Sciatic nerve (tissue), 2 donors: ENCODE measurements at regions not wholly inside any gene's neighbourhood (a gene's known extent, or its start where the extent isn't known, plus 50 kb on each side); places are given as distances from the start of the nearest gene placed in this dataset.

Experiments used
- ATAC-seq: fragments of 200-7000 bp; cut with Tn5 transposase; one replicate; pipeline ENCODE4 v1.9.1; 2020; ENCODE audit warnings: mild to moderate bottlenecking, moderate library complexity
- DNase-seq: peaks from one replicate; pipeline ENCODE4 v3.0.0-alpha.2; 2020; ENCODE audit warnings: low spot score
- intact Hi-C: fragments of 100-400 bp; cut with DNase I; formaldehyde crosslinking; loops from one replicate; pipeline ENCODE4 v1.14.2; 2022
- donor health status: DM: no; HTN: no; CAD: no.
- donor health status: DM: no; HTN: no; CAD: no.

DNA sequence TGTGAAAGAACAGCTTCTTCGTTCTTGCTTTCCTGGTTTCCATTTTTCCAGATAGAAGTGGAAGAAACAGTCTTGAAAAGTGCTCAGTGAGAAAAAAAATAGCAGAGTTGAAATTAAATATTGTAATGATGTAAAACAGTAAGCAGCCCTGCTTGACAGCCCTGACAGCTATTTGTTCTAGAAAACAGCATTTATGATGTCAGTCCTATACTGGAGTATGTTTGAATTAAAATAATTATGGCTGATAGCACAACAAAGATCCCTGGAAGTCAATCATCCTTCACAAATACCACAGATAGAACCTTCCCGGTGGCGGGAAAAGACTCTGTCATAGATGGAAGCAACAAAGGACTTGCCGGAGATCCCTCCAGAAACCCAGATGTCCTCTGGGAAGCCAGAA lies 298.0 kb upstream of the TNRC6C start:
- no peak for ATAC-seq
- intact Hi-C loops, result no loop called here
- DNase-seq, result no peak

DNA sequence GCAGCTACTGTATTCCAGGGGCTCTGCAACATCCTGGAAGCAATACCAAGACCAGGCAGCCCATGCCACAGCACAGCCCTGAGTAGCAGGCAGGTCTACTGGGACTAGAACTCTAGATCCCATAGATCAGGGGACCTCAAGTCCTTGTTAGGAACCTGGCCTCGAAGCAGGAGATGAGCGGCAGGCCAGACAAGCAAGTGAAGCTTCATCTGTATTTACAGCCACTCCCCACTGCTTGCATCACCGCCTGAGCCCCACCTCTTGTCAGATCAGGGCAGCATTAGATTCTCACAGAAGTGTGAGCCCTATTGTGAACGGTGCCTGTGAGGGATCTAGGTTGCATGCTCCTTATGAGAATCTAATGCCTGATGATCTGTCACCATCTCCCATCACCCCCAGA lies 295.7 kb upstream of the TNRC6C start:
- ATAC-seq (no peak), DNase-seq (no peak)
- intact Hi-C loops, result no loop called here

DNA sequence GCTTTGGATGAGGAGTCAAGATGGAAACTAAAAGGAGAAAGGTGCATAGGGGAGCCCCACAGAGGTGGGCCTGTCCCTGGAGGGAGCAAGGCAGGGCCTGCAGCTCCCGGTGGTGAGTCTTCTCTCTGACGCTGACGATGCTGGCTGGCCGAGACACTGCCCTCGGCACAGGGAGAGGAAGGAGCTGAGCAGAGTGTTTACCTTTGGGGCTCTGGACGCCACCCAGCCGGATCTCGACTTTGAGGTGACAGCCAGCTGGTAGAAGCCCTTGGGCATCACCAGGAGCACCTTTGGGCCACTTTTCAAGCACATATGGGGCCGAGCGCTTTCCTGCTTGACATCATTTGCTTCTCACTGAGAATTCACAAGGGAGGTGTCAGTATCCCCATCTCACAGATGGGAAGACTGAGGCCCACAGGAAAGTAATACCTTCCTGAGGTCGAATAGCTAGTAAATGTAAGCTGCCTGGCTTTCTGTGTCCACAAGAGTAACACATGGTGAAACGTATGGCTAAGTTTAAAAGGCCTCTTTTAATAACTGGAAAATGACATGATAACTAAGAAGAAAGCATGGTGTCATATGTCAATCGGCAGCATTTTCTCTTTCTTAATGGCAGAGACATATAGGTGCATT lies 294.3 kb upstream of the TNRC6C start:
- no peak for DNase-seq
- intact Hi-C loops, result no loop called here
- ATAC-seq, result no peak

DNA sequence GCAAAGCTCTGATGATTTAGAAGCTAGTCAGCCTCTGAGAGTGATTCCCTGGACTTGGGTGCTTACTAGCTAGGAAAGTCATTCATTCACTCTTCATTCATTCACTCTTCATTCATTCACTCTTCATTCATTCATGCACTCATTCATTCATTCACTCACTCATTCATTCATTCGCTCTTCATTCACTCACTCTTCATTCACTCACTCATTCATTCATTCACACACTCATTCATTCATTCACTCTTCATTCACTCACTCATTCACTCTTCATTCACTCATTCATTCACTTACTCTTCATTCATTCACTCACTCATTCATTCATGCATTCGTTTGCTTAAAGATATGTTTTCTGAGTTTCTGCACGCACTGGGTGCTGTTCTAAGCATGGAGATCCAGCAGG lies 292.7 kb upstream of the TNRC6C start:
- ATAC-seq, result no peak
- DNase-seq, result no peak
- intact Hi-C loops, result no loop called here

DNA sequence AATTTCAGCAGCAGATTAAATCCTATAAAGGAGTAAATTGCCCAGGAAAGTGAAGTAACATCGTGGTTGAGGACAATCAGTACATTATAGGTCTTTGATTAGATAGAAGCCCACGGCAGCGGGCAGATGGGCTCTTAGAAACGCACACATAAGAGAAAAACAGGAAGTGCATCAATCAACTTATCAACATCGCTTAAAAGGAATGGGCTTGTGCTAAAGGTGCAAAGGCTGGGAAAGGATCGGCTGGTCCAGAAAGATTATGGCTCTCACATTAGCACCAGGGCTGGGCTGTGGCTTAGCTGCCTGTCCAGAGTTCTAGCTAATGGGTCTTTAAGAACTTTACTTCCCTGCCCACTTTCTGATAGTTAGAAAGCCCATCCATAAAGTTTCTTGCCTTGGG lies 292.0 kb upstream of the TNRC6C start:
- ATAC-seq, result no peak
- intact Hi-C loops, result no loop called here

DNA sequence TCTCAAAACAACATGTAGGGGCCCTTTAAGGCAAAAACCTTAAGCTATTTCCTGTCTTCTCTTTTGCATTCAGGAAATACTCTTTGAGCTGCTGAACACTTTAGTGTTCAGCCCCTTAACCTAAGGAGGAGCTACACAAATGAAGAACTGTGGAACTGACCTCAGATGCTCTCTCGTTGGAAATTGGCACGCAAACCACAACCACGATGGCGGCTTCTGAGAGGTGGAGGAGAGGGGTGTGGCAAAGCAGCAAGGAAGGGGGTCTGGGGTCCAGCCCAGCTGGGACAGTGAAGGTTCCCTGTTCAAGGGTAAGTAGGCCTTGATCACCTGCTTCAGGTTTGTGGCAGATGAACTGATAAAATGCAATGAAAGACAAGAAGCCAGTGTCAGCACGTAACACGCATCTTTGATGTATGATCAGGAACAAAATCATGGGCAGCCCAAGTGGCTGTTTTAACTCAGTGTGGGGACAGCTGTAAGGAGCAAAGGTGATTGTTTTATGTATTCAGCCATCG lies 291.6 kb upstream of the TNRC6C start:
- ATAC-seq (no peak), DNase-seq (no peak)
- intact Hi-C loops, result no loop called here

More for the DNA sequence above, 292.0 kb upstream of the TNRC6C start:
- no peak for DNase-seq

DNA sequence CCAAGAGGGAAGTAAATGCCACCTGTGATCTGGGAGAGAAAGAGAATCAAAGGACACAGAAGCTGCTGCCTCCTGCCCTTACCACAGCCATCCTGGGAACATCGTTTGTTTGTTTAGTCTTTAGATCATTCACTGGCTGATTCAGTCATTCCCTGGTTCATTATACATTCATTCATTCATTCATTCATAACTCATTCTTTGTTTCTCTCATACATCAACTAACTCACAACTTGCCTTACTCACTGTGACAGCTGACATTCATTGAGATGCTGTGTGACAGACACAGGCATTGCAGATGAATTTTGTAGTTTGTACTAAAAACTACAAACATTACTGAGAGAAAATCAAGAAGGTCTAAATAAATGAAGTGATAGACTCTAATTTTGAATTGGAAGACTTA lies 291.0 kb upstream of the TNRC6C start:
- ATAC-seq, result no peak
- DNase-seq, result no peak
- intact Hi-C loops, result no loop called here

DNA sequence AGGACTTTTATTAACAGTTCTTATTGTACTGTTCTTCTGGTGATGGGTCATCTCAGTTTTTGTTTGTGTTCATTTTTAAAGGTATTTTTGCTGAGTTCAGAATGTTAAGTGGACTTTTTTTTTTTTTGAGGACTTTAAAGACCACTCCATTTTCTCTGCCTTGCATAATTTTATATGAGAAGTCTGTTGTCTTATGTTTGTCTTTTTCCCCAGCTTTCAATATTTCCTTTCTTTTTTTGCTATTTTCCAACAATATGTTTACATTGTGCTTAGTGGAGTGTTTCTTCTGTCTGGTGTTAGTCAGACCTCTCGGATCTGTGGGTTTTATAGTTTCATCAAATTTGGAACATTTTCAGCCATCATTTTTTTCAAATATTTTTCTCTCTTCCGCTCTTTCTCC lies 290.0 kb upstream of the TNRC6C start:
- intact Hi-C loops, result no loop called here
- DNase-seq (no peak), ATAC-seq (no peak)

DNA sequence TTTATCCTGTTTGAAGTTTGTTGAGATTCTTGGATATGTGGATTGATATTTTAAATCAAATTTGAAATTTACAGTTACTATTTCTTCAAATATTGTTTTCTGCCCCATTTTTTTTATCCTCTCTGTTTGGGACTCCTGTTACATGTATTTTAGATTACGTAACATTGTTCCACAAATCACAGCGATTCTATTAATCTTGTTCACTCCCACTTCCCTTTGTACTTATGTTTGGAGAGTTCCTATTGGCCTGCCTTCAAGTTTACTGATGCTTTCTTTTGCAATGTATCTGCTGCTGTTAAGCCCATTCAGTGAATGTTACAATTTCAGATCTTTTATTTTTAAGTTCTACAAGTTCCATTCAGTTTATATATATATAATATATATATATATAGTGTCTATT lies 288.3 kb upstream of the TNRC6C start:
- ATAC-seq (no peak), DNase-seq (no peak)
- intact Hi-C loops, result no loop called here

DNA sequence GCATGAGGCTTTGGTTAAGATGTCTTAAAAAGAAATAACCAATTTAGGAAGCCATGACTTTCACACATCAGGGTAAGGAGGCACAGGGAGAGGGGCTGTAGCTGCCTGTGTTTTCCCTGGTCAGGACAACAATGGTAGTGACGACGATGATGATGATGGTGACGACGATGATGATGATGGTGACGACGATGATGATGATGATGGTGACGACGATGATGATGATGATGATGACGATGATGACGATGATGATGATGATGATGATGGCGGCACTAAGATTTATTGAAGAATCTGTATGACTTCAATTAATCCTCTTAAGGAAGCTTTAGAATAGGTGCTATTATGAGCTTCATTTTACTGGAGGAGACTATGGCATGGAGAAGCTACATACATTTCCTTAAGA lies 284.1 kb upstream of the TNRC6C start:
- intact Hi-C loops, result no loop called here
- DNase-seq (no peak), ATAC-seq (no peak)

DNA sequence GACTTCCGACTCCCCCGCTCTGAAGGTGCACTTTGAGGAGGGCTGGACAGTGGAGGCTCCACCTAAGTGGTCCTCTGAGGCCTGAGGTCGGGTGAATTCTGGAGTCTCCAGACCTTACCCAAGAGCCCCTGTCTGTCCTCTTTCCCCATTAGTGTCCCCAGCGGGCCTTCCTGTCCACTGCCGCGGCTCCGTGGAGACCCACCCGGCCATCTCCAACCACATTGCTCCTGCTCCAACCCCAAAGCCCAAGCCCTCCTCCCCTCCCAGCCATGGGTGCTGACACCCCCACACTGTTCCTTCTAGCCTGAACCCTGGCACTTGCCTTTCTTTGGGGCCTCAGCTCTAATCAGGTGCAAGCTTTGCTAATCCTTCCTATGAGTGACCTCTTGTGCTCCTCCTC lies 283.1 kb upstream of the TNRC6C start:
- ATAC-seq (no peak), DNase-seq (no peak)
- intact Hi-C loops, result no loop called here

DNA sequence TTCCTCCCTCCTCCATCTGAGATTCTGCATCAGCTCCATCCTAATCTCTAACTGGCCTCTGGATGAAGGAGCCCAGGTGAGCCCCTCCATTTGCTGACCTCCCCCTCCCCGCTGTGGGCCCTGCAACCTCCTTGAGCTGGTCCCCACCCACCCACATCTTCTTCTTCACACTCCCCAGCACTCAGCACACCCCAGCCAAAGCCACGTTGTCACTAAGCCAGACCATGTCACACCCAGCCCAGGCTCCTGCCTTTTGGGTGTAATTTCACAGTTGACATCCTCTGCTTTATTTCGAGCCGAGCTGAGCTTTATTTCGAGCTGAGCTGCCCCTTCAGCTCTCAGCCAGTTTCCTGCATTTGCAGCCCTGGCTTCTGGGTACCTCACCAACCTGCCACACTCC lies 282.7 kb upstream of the TNRC6C start:
- ATAC-seq (no peak), DNase-seq (no peak)
- intact Hi-C loops, result no loop called here

DNA sequence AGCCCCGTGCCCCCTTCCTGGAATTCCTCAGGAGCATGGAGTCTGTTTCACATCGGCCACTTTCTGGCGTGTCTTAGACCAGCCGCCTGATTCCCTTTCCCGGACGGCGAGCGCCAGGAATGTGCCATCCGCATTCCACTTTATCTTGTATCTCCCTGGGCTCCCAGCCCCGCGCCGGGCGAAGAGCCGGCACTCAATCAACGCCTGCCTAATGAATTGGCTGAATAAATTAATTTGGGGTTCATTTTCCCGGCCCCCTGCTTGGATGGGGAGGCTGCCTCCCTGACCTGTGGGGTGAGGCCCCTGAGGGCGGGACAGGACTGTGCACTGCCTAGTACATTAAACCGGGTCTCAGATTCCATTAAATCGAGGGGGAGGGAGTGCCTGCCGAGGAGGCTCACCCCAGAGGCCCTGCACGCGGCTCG lies 282.3 kb upstream of the TNRC6C start:
- DNase-seq (no peak), ATAC-seq (no peak)
- intact Hi-C loops, result no loop called here

DNA sequence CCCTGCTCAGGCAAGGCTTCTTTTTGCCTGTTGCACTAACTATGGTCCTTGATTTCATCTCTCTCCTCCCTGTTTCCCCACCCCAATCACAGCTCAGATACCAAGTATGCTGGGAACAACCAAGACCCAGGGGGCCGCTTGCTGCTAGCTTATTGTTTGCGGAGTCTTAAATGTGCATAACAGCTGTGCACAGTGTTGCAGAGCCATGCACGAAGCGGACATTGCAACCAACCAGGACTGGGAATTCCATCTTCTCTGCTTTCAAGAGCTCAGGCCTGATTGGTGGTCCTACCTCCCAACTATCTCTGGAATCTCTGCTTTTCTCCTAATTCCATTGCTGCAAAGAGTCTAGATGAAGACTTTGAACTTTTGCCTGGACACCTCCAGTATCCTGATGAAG lies 281.3 kb upstream of the TNRC6C start:
- intact Hi-C loops, result no loop called here
- no peak for DNase-seq
- ATAC-seq, result peak; percentile 49

DNA sequence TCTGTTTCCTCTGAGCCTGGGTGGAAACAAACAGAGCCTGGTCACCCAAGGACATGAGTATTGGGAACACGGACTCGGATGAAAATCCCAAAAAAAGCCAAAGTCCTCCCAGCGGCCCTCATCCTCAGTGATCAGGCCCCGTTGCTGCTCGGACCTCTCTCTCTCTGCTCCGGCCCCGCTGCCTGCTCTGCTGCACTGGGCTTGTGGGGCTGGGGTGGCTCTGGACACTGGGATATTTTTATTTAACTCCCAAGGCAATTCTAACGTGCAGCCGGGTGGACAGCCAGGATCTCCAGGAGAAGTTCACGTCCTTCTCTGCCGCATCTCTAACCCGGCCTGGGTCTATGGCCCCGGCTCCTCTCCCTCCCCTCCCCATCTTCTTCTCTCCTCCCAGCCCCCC lies 280.9 kb upstream of the TNRC6C start:
- intact Hi-C loops, result no loop called here
- DNase-seq (no peak), ATAC-seq (peak; percentile 26)

DNA sequence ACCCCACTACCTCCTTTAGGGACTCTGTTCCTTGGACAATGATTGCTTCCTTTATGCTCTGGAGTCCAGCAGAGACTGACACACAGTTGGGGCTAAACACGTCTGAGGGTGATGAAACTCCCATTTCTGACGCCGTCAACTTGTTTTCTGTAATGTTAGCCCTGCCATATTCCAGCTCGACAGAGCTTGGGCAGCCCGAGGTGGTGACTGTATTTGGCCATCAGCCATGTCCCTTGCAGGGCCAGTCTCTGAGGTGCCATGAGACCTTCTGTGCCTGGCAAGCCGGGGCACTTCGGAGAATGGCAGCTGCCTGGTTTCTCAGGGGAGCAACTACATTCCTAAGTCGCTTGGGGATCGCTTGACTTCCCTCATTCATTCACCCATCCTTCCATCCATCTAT lies 278.9 kb upstream of the TNRC6C start:
- DNase-seq, result no peak
- intact Hi-C loops, result no loop called here
- no peak for ATAC-seq

DNA sequence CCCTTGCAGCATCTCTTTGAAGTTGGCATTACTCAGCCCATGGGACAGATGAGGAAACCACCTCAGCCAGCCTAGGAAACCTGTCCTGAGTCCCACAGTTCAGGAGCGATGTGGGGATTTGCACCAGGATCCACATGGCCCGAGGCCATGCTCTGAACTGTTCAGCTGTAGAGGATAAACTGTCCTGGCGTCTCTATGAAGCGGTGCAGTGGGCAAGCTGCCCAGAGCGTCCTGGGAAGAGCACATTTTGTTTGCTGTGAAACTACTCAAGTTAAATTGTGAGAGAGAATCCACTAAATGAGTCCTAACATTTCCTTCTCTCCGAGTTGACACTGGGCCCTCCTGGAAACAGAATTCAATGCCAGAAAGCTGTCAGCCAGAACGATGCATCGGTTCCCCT lies 276.6 kb upstream of the TNRC6C start:
- intact Hi-C loops, result no loop called here
- DNase-seq (peak; percentile 80), ATAC-seq (peak; percentile 78)

DNA sequence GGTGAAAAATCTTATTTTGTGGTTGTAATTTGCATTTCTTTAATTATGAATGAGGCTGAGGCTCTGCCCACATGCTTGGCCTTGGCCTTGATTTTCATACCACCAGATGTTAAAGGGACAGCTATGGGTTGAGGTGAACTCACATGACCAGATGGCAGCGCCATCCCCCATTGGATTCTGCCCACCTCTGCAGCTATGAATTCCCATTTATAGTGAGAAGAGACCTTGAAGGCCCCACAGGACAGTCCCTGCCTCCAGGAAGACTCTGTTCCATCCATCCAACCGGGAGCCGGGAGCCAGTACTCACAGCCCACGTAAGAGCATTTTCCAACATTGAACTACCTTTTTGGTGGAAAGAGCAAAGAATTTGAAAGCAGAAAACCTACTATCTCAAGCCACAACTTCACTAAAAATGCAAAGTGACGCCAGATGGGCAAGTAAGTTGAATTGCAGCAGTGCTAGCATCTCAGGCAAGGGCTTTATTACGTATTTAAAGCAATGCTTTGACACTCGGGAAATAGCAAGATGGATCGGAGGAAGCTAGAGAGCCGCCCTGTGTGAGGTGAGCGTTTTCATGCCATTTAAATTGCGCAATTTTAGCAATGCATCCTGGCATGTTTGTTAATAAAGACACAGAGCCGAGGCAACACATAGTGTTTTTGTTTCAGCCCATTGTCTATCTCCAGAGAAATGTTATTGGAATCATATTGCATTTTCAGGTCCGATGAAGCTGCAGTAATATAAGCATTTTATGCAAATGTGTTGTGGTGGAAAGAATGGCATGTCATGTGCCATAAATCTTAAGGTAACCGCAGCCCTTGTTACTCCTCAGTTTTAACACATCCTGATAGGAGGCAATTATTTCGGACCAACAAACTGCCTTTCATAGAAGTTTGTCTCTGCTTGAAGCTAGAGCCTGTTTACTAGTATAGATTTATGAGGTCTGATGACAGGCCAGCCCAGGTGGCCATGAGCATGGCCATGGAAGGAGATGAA lies 273.4 kb upstream of the TNRC6C start:
- DNase-seq, result no peak
- no peak for ATAC-seq
- intact Hi-C loops, result no loop called here

DNA sequence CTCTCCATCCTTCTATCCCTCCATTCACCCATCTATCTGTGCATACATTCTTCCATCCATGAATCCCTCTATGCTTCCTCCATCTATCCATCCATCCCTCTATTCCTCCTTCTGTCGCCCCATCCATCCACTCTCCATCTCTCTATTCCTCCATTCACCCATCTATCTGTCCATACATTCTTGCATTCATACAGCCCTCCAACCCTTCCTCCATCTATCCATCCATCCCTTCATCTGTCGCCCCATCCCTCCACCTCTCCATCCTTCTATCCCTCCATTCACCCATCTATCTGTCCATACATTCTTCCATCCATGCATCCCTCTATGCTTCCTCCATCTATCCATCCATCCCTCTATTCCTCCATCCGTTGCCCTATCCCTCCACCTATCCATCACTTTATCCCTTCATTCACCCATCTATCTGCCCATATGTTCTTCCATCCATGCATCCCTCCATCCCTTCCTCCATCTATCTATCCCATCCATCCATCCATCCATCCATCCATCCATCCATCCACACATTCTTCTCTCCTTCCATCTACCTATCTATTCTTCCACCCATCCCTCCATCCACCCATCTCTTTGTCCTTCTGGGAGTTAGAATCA lies 272.5 kb upstream of the TNRC6C start:
- no peak for DNase-seq
- ATAC-seq, result no peak
- intact Hi-C loops, result no loop called here

DNA sequence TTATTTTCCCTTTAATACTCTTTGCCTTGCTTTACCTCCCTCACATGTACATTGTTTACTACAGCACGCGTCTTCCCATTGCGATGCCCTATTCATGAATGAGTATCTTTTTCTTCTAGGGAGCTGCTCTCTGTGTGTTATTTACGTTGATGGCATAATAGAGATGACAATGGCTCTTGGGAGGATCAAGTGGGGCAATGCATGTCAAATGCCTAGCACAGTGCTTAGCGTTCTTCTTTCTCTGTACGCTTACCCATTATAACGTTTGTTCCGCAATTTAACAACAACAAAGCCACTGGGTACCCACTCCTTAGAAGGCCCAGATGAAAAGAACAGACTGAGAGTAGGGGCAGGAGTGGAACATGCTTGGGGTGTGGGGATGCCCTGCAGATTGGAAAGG lies 271.6 kb upstream of the TNRC6C start:
- DNase-seq, result no peak
- ATAC-seq, result no peak
- intact Hi-C loops, result no loop called here
